ENCODE measurements at regions not wholly inside any gene's neighbourhood (a gene's known extent, or its start where the extent isn't known, plus 50 kb on each side); places are given as distances from the start of the nearest gene placed in this dataset.

GRCh38 chr7:98702021-98702420 lies 84.9 kb downstream of the NPTX2 start:
- no peak overlapping the region for H3K27ac ChIP-seq (ENCODE audit: low read length)
- DNase-seq = no peak
- no peak overlapping the region for H2AFZ ChIP-seq (ENCODE audit: low read length)
- H3K9ac ChIP-seq (ENCODE audit: low read length) = no peak overlapping the region
- H3K9me3 ChIP-seq (replicated peaks; ENCODE audit: insufficient read depth, low read length) = no peaks in the 10 kb centered on the region
- H3K4me1 ChIP-seq (ENCODE audit: low read length) = no peaks in the 10 kb centered on the region
- no peaks in the 10 kb centered on the region for H3K36me3 ChIP-seq (replicated peaks; ENCODE audit: insufficient read depth, low read length)
- no peaks in the 10 kb centered on the region for H3K9me2 ChIP-seq (replicated peaks; ENCODE audit: insufficient read depth, low read length)
- H4K20me1 ChIP-seq (ENCODE audit: insufficient read depth, low read length) = no peaks in the 10 kb centered on the region
- H3K27me3 ChIP-seq (replicated peaks; ENCODE audit: insufficient read depth, low read length) = no peaks in the 10 kb centered on the region; the same call in 1 of the 2 replicates
- no peak overlapping the region for H3K4me3 ChIP-seq (ENCODE audit: low read length)
- TF ChIP-seq EZH2phosphoT487 (IDR thresholded peaks at IDR 0.05; ENCODE audit: low read length) (no peak), CTCF (IDR thresholded peaks at IDR 0.05; ENCODE audit: low read length) (no peak), EZH2 (optimal IDR thresholded peaks at IDR 0.05; ENCODE audit: low read depth, low read length) (no peak)
- no peaks in the 10 kb centered on the region for H3K79me2 ChIP-seq (ENCODE audit: low read length)
- no peaks in the 10 kb centered on the region for H3F3A ChIP-seq (ENCODE audit: insufficient read depth, low read length)
- no peak overlapping the region for H3K4me2 ChIP-seq (ENCODE audit: low read depth, low read length)

GRCh38 chr7:98703916-98704315 lies 86.8 kb downstream of the NPTX2 start:
- H3K9ac ChIP-seq (ENCODE audit: low read length) = no peak overlapping the region
- no peak overlapping the region for H2AFZ ChIP-seq (ENCODE audit: low read length)
- no peaks in the 10 kb centered on the region for H3K4me1 ChIP-seq (ENCODE audit: low read length)
- H3F3A ChIP-seq (ENCODE audit: insufficient read depth, low read length) = no peaks in the 10 kb centered on the region
- no peaks in the 10 kb centered on the region for H3K79me2 ChIP-seq (ENCODE audit: low read length)
- no peak for DNase-seq
- no peaks in the 10 kb centered on the region; the same call in 1 of the 2 replicates for H3K27me3 ChIP-seq (replicated peaks; ENCODE audit: insufficient read depth, low read length)
- H4K20me1 ChIP-seq (ENCODE audit: insufficient read depth, low read length) = no peaks in the 10 kb centered on the region
- H3K4me3 ChIP-seq (ENCODE audit: low read length) = no peak overlapping the region
- H3K9me3 ChIP-seq (replicated peaks; ENCODE audit: insufficient read depth, low read length) = no peaks in the 10 kb centered on the region
- no peaks in the 10 kb centered on the region for H3K9me2 ChIP-seq (replicated peaks; ENCODE audit: insufficient read depth, low read length)
- H3K27ac ChIP-seq (ENCODE audit: low read length) = no peak overlapping the region
- TF ChIP-seq EZH2phosphoT487 (IDR thresholded peaks at IDR 0.05; ENCODE audit: low read length) = no peak
- no peak for TF ChIP-seq EZH2 (optimal IDR thresholded peaks at IDR 0.05; ENCODE audit: low read depth, low read length)
- TF ChIP-seq CTCF (IDR thresholded peaks at IDR 0.05; ENCODE audit: low read length) = no peak
- H3K36me3 ChIP-seq (replicated peaks; ENCODE audit: insufficient read depth, low read length) = no peaks in the 10 kb centered on the region
- no peak overlapping the region for H3K4me2 ChIP-seq (ENCODE audit: low read depth, low read length)

GRCh38 chr7:98705626-98706025 lies 88.5 kb downstream of the NPTX2 start:
- Histone ChIP-seq H2AFZ (ENCODE audit: low read length) (no peak overlapping the region), H3K27me3 (replicated peaks; ENCODE audit: insufficient read depth, low read length) (no peaks in the 10 kb centered on the region; the same call in 1 of the 2 replicates), H3K79me2 (ENCODE audit: low read length) (no peaks in the 10 kb centered on the region), H3K27ac (ENCODE audit: low read length) (no peak overlapping the region), H3K9me2 (replicated peaks; ENCODE audit: insufficient read depth, low read length) (no peaks in the 10 kb centered on the region), H3K4me2 (ENCODE audit: low read depth, low read length) (no peak overlapping the region), H3K4me3 (ENCODE audit: low read length) (no peak overlapping the region), H3F3A (ENCODE audit: insufficient read depth, low read length) (no peaks in the 10 kb centered on the region), H3K36me3 (replicated peaks; ENCODE audit: insufficient read depth, low read length) (no peaks in the 10 kb centered on the region), H3K4me1 (ENCODE audit: low read length) (no peaks in the 10 kb centered on the region), H4K20me1 (ENCODE audit: insufficient read depth, low read length) (no peaks in the 10 kb centered on the region), H3K9me3 (replicated peaks; ENCODE audit: insufficient read depth, low read length) (no peaks in the 10 kb centered on the region), H3K9ac (ENCODE audit: low read length) (no peak overlapping the region)
- DNase-seq = no peak
- TF ChIP-seq EZH2phosphoT487 (IDR thresholded peaks at IDR 0.05; ENCODE audit: low read length) (no peak), CTCF (IDR thresholded peaks at IDR 0.05; ENCODE audit: low read length) (no peak), EZH2 (optimal IDR thresholded peaks at IDR 0.05; ENCODE audit: low read depth, low read length) (no peak)

Measured in MM.1S (cell line).